ENCODE measurements at regions not wholly inside any gene's neighbourhood (a gene's known extent, or its start where the extent isn't known, plus 50 kb on each side); places are given as distances from the start of the nearest gene placed in this dataset.

- no peak overlapping the region for H3K27ac ChIP-seq
- H3K36me3 ChIP-seq, result no peaks in the 10 kb centered on the region
- H3K4me3 ChIP-seq, result no peak overlapping the region
- H3K4me1 ChIP-seq, result no peaks in the 10 kb centered on the region
- no peak for DNase-seq
- H3K27me3 ChIP-seq, result no peaks in the 10 kb centered on the region
- no peak for TF ChIP-seq CTCF (IDR thresholded peaks at IDR 0.05)
- no peaks in the 10 kb centered on the region for H3K9me3 ChIP-seq
Observed at GRCh38 chr4:124343661-124344171, 368.8 kb downstream of the ANKRD50 start.

- Histone ChIP-seq H3K9me3 (no peaks in the 10 kb centered on the region), H3K4me3 (no peak overlapping the region), H3K36me3 (no peaks in the 10 kb centered on the region), H3K27ac (no peak overlapping the region), H3K27me3 (no peaks in the 10 kb centered on the region), H3K4me1 (no peaks in the 10 kb centered on the region)
- no peak for DNase-seq
- TF ChIP-seq CTCF (IDR thresholded peaks at IDR 0.05) (no peak), POLR2A (IDR thresholded peaks at IDR 0.05) (no peak)
Observed at GRCh38 chr4:124372916-124373315, 339.6 kb downstream of the ANKRD50 start.

- Histone ChIP-seq H3K4me1 (no peaks in the 10 kb centered on the region), H3K36me3 (no peaks in the 10 kb centered on the region), H3K9me3 (no peaks in the 10 kb centered on the region), H3K27ac (no peak overlapping the region), H3K4me3 (no peak overlapping the region), H3K27me3 (no peaks in the 10 kb centered on the region)
- TF ChIP-seq POLR2A (IDR thresholded peaks at IDR 0.05) (no peak), CTCF (IDR thresholded peaks at IDR 0.05) (no peak)
- no peak for DNase-seq
Observed at GRCh38 chr4:124386163-124386562, 326.4 kb downstream of the ANKRD50 start.

DNA sequence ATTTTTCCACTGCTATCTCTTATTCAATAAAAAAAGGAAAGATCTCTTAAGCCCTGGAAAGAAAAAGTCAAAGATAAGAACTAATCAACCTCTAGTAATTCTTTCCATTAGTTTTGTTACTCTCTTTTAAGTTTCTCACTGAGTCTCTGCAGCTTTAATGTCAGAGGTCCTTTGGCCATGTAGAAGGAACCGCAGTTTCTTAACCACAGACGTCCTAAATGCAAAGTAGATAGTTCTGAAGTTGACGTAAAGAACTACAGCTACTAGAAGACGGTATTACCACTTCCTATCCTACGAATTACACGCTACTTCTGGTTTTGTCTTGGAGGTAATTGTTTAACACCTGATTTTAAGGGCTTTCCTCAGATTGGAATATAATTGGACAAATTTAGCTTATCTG lies 325.9 kb downstream of the ANKRD50 start:
- Histone ChIP-seq H3K4me3 (no peak overlapping the region), H3K36me3 (no peaks in the 10 kb centered on the region), H3K4me1 (no peaks in the 10 kb centered on the region), H3K27me3 (no peaks in the 10 kb centered on the region), H3K27ac (no peak overlapping the region), H3K9me3 (no peaks in the 10 kb centered on the region)
- DNase-seq, result no peak
- TF ChIP-seq CTCF (IDR thresholded peaks at IDR 0.05), result no peak
- no peak for TF ChIP-seq POLR2A (IDR thresholded peaks at IDR 0.05)

- DNase-seq, result no peak
- no peaks in the 10 kb centered on the region for H3K36me3 ChIP-seq
- TF ChIP-seq CTCF (IDR thresholded peaks at IDR 0.05) (no peak), POLR2A (IDR thresholded peaks at IDR 0.05) (no peak)
- no peaks in the 10 kb centered on the region for H3K9me3 ChIP-seq
- no peaks in the 10 kb centered on the region for H3K27me3 ChIP-seq
- no peak overlapping the region for H3K4me3 ChIP-seq
- no peak overlapping the region for H3K27ac ChIP-seq
- H3K4me1 ChIP-seq, result no peaks in the 10 kb centered on the region
Observed at GRCh38 chr4:124389591-124389990, 322.9 kb downstream of the ANKRD50 start.

- H3K4me1 ChIP-seq, result no peaks in the 10 kb centered on the region
- no peak overlapping the region for H3K4me3 ChIP-seq
- no peak for TF ChIP-seq POLR2A (IDR thresholded peaks at IDR 0.05)
- no peak for TF ChIP-seq CTCF (IDR thresholded peaks at IDR 0.05)
- no peaks in the 10 kb centered on the region for H3K27me3 ChIP-seq
- H3K36me3 ChIP-seq, result no peaks in the 10 kb centered on the region
- H3K27ac ChIP-seq, result no peak overlapping the region
- DNase-seq, result no peak
- no peaks in the 10 kb centered on the region for H3K9me3 ChIP-seq
Observed at GRCh38 chr4:124390861-124391260, 321.7 kb downstream of the ANKRD50 start.
